Prostate gland (tissue), 2 donors: ENCODE measurements at regions not wholly inside any gene's neighbourhood (a gene's known extent, or its start where the extent isn't known, plus 50 kb on each side); places are given as distances from the start of the nearest gene placed in this dataset.

Experiments used
- DNase-seq: peaks from one replicate; pipeline ENCODE4 v3.0.0-alpha.2; 2019; ENCODE audit warnings: low spot score
- H3K27ac ChIP-seq, 2 donors: fragments of 200-600 bp; sonication (generic); 2 replicates each; pipeline ENCODE4 v1.5.1; 2017 to 2019
- H3K27me3 ChIP-seq: fragments of 200-600 bp; sonication (generic); replicated peaks from 2 replicates; pipeline ENCODE4 v1.5.1; 2019; ENCODE audit not compliant: insufficient read depth
- H3K36me3 ChIP-seq, 2 donors: fragments of 200-600 bp; sonication (generic); 1 replicate in 1 of 2; 2 replicates in 1 of 2; pipeline versions ENCODE4 v1.5.1 to v1.8.1; 2017 to 2019
- H3K4me1 ChIP-seq: fragments of 200-600 bp; sonication (generic); replicated peaks from 2 replicates; pipeline ENCODE4 v1.5.1; 2019
- H3K4me3 ChIP-seq, 2 donors: fragments of 200-600 bp; sonication (generic); 2 replicates each; pipeline ENCODE4 v1.5.1; 2017 to 2019
- H3K9me3 ChIP-seq: fragments of 200-600 bp; sonication (generic); 2 replicates; pipeline ENCODE4 v1.5.1; 2017
- CTCF ChIP-seq, 4 experiments: fragments of 200-600 bp in 2 of 4; fragments of 450-650 bp in 2 of 4; sonication (generic) in 2 of 4; IDR thresholded peaks; 1 replicate in 3 of 4; 2 replicates in 1 of 4; pipeline ENCODE4 v1.5.1; 2016 to 2019; ENCODE audit warnings: antibody characterized with exemption in 4 of 4, mild to moderate bottlenecking in 2 of 4, moderate library complexity in 2 of 4
- POLR2A ChIP-seq: fragments of 450-650 bp; IDR thresholded peaks from one replicate; pipeline ENCODE4 v1.6.1; 2016; ENCODE audit warnings: antibody characterized with exemption, mild to moderate bottlenecking
- POLR2AphosphoS5 ChIP-seq: sonication (generic); formaldehyde crosslinking; IDR thresholded peaks from one replicate; pipeline ENCODE4 v1.6.1; 2017; ENCODE audit warnings: antibody characterized with exemption
- WGBS: methylation state at CpG from one replicate; pipeline ENCODE4 v1.1.5; 2018; 5-methylcytosine and 5-hydroxymethylcytosine counted together
- intact Hi-C: fragments of 100-400 bp; cut with DNase I; formaldehyde crosslinking; loops from one replicate; pipeline ENCODE4 v1.14.2; 2022

- intact Hi-C loops: no loop called here
- WGBS: 0% methylated on average over 1 of the region's 1 CpG
- no peak for TF ChIP-seq CTCF (IDR thresholded peaks at IDR 0.05)
Measured at GRCh38 chr18:1958798-1959197, 612.5 kb downstream of the METTL4 start.

GRCh38 chr18:1965016-1965415 lies 606.3 kb downstream of the METTL4 start:
- no peak for DNase-seq
- 60% methylated on average over 2 of the region's 2 CpGs for WGBS

More at GRCh38 chr18:1958798-1959197, 612.5 kb downstream of the METTL4 start:
- Histone ChIP-seq H3K36me3 (no peaks in the 10 kb centered on the region), H3K4me1 (no peaks in the 10 kb centered on the region), H3K27me3 (no peaks in the 10 kb centered on the region), H3K4me3 (no peak overlapping the region), H3K9me3 (no peaks in the 10 kb centered on the region), H3K27ac (no peak overlapping the region)
- DNase-seq: no peak

GRCh38 chr18:1965541-1965940 lies 605.8 kb downstream of the METTL4 start:
- no peak for TF ChIP-seq POLR2A
- no peak for TF ChIP-seq CTCF (IDR thresholded peaks at IDR 0.05)
- TF ChIP-seq POLR2AphosphoS5: no peak
- no peak overlapping the region for H3K4me3 ChIP-seq
- no peak for DNase-seq
- H3K9me3 ChIP-seq: no peaks in the 10 kb centered on the region
- no peaks in the 10 kb centered on the region for H3K36me3 ChIP-seq
- H3K4me1 ChIP-seq: no peaks in the 10 kb centered on the region
- WGBS: 21% methylated on average over 2 of the region's 2 CpGs
- H3K27me3 ChIP-seq: no peaks in the 10 kb centered on the region
- no peak overlapping the region for H3K27ac ChIP-seq
- intact Hi-C loops: no loop called here

More at GRCh38 chr18:1965016-1965415, 606.3 kb downstream of the METTL4 start:
- no peaks in the 10 kb centered on the region for H3K27me3 ChIP-seq
- TF ChIP-seq POLR2AphosphoS5 (no peak), CTCF (IDR thresholded peaks at IDR 0.05) (no peak), POLR2A (no peak)
- H3K9me3 ChIP-seq: no peaks in the 10 kb centered on the region
- no peak overlapping the region for H3K4me3 ChIP-seq
- H3K27ac ChIP-seq: no peak overlapping the region
- no peaks in the 10 kb centered on the region for H3K36me3 ChIP-seq
- H3K4me1 ChIP-seq: no peaks in the 10 kb centered on the region
- intact Hi-C loops: no loop called here

GRCh38 chr18:1968801-1969498 lies 602.4 kb downstream of the METTL4 start:
- intact Hi-C loops: no loop called here
- DNase-seq: no peak
- TF ChIP-seq CTCF (IDR thresholded peaks at IDR 0.05) (no peak), POLR2AphosphoS5 (no peak), POLR2A (no peak)
- H3K27ac ChIP-seq: no peak overlapping the region
- no peaks in the 10 kb centered on the region for H3K36me3 ChIP-seq
- H3K27me3 ChIP-seq: no peaks in the 10 kb centered on the region
- H3K4me3 ChIP-seq: no peak overlapping the region
- H3K9me3 ChIP-seq: no peaks in the 10 kb centered on the region
- WGBS: 90% methylated on average over 4 of the region's 4 CpGs
- H3K4me1 ChIP-seq: no peaks in the 10 kb centered on the region

- no peak for TF ChIP-seq CTCF (IDR thresholded peaks at IDR 0.05)
- no peak for TF ChIP-seq POLR2AphosphoS5
- TF ChIP-seq POLR2A: no peak
- intact Hi-C loops: no loop called here
- no peak overlapping the region for H3K4me3 ChIP-seq
- WGBS: 74% methylated on average over 6 of the region's 6 CpGs
- H3K9me3 ChIP-seq: no peaks in the 10 kb centered on the region
- H3K27ac ChIP-seq: no peak overlapping the region
- no peaks in the 10 kb centered on the region for H3K4me1 ChIP-seq
- H3K36me3 ChIP-seq: no peaks in the 10 kb centered on the region
- H3K27me3 ChIP-seq: no peaks in the 10 kb centered on the region
- no peak for DNase-seq
Measured at GRCh38 chr18:1976484-1976883, 594.8 kb downstream of the METTL4 start.
